Small intestine (tissue), 7 donors: ENCODE measurements at regions not wholly inside any gene's neighbourhood (a gene's known extent, or its start where the extent isn't known, plus 50 kb on each side); places are given as distances from the start of the nearest gene placed in this dataset.
"Not testable (repeated sequence)": the region's sequence is repeated elsewhere in the genome, so short reads cannot be mapped to it uniquely, and the experiment has no call there.

Source experiments
- DNase-seq, 2 donors: peaks; one replicate each; pipeline versions ENCODE4 v3.0.0 to v3.0.0-alpha.2; 2013
- FAIRE-seq: peaks from 2 replicates; lab custom pipeline; 2012; peaks lifted over from hg19 to GRCh38; lab: Jason Lieb, UNC
- H3K27ac ChIP-seq, 3 donors: one replicate each; pipeline ENCODE4 v1.5.1; 2013; ENCODE audit warnings: low read length in 2 of 3, mild to moderate bottlenecking in 2 of 3, control low read depth in 1 of 3, inconsistent platforms in 1 of 3, low read depth in 1 of 3, moderate library complexity in 1 of 3
- H3K27me3 ChIP-seq, 3 donors: one replicate each; pipeline ENCODE4 v1.6.1; 2013; ENCODE audit warnings: low read length in 3 of 3, inconsistent platforms in 1 of 3; ENCODE audit not compliant: control insufficient read depth in 3 of 3, insufficient read depth in 3 of 3
- H3K36me3 ChIP-seq, 3 donors: one replicate each; pipeline ENCODE4 v1.6.1; 2013; ENCODE audit warnings: low read length in 3 of 3, inconsistent platforms in 1 of 3, low read depth in 1 of 3, mild to moderate bottlenecking in 1 of 3, moderate library complexity in 1 of 3; ENCODE audit not compliant: control insufficient read depth in 3 of 3, insufficient read depth in 2 of 3
- H3K4me1 ChIP-seq, 3 donors: one replicate each; pipeline ENCODE4 v1.6.1; 2013; ENCODE audit warnings: low read length in 2 of 3, inconsistent platforms in 1 of 3, low read depth in 1 of 3, mild to moderate bottlenecking in 1 of 3, moderate library complexity in 1 of 3; ENCODE audit not compliant: control insufficient read depth in 3 of 3, insufficient read depth in 2 of 3
- H3K4me3 ChIP-seq, 3 donors: one replicate each; pipeline ENCODE4 v1.5.1; 2013; ENCODE audit warnings: low read length in 3 of 3, control low read depth in 1 of 3, inconsistent platforms in 1 of 3, low read depth in 1 of 3, mild to moderate bottlenecking in 1 of 3, moderate library complexity in 1 of 3
- H3K9me3 ChIP-seq, 2 donors: one replicate each; pipeline ENCODE4 v1.6.1; 2013; ENCODE audit warnings: low read depth in 1 of 2, low read length in 1 of 2; ENCODE audit not compliant: control insufficient read depth in 2 of 2, insufficient read depth in 1 of 2
- WGBS, 3 donors: extraction: QIAGEN DNeasy Blood & Tissue Kit; methylation state at CpG; one replicate each; pipeline ENCODE4 v1.1.7; 2013; 5-methylcytosine and 5-hydroxymethylcytosine counted together
- donor health status: healthy with polysubstance abuse.
- donor health status: control.
- donor health status: control.
- donor health status: Bipolar disorder and iron deficiency.
- donor health status: healthy.

DNA sequence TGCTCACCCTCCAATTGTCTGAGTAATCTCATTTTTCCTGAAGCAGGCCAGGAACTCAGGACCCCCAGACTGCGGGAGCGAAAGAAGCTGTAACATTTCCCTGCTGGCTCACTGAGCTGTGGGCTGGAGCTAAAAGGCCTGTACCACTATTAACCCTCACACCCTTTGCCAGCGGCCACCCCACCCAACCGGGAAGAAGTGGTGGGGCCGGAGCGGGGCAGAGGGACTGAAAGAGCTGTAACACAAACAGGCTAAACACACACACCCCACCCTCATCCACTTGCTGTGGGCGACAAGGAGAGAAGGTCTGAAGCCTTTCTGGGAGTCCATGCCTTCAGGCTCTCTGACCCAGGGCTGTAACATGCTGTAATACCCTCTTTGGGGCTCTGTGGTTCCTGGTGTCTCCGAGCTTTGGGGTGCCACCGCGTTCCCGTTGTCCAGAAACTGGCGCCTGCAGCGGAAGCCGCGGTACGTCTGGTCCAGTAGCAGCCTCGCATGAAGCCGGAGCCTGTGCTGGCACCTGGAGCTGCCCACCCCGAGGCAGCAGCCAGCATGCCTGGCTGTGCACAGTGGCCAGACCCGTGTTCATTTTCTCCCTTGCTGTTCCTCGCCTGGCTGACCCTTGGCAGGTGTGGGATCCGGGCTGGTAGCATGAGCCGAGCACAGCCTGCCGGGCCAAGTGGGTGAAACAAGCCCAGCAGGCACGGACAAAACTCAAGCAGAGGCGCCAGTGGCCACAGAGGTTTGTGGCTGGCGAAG is 345.5 kb upstream of the MGAT4C start:
- no peaks in the 10 kb centered on the region for H3K9me3 ChIP-seq
- 91 to 93% (median 93%) methylated on average over 27 of the region's 27 CpGs for WGBS, 3 donors
- H3K27me3 ChIP-seq: no peaks in the 10 kb centered on the region
- H3K27ac ChIP-seq: no peak overlapping the region
- H3K4me1 ChIP-seq: no peaks in the 10 kb centered on the region
- no peak overlapping the region for H3K4me3 ChIP-seq
- DNase-seq: no peak
- no peak for FAIRE-seq
- no peaks in the 10 kb centered on the region for H3K36me3 ChIP-seq

DNA sequence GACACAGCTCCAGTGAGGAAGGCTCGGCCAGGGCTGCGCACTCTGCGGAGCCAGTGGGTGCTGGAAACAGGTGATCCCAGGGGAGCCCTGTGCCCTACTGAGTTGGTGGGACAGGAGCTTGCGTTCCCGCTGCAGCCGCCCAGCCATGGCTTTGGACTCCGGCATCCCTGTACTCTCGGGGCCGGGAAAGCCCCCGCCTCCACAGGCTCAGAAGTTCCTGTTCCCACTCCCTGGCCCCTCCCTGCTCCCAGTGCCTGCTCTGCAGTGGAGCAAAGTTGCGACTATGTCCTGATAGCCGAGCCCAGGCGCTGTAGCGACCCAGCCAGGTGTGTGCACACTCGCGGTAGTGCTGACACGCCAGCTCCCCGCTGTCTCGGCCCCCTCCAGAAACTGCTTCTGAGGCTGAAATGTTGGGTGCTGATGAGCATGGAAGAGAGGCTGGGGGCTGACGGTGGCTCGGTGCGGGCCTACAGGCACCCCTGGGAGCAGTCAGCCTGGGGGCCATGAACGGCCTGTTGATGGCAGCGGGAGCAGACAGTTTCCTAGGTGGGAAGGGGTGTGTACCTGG is 344.6 kb upstream of the MGAT4C start:
- no peaks in the 10 kb centered on the region for H3K36me3 ChIP-seq
- WGBS, 3 donors: 94 to 96% (median 95%) methylated on average over 24 of the region's 24 CpGs
- H3K27me3 ChIP-seq: no peaks in the 10 kb centered on the region
- no peak overlapping the region for H3K4me3 ChIP-seq
- no peak for FAIRE-seq
- H3K9me3 ChIP-seq: no peaks in the 10 kb centered on the region
- H3K27ac ChIP-seq: no peak overlapping the region
- DNase-seq: no peak
- no peaks in the 10 kb centered on the region for H3K4me1 ChIP-seq

DNA sequence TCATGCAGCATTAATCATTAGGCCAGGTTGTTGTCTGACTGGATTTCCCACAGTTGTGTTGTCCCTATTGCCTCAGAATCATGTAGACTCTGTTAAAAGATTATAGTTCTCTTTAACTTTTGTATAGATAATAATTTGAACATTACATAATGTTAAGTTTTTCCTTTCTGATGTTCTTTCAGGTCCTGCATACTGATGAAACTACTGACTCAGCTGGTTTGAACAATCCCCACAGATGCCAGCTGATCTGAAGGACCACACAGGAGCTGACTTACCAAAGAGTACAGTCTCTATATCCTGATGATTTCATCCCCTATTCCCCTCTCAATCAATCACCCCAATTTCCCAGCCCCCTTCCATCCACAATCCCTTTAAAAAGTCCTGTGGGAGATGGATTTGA is 341.2 kb upstream of the MGAT4C start:
- DNase-seq (no peak), FAIRE-seq (no peak)
- H3K4me3 ChIP-seq: no peak overlapping the region
- no peaks in the 10 kb centered on the region for H3K27me3 ChIP-seq
- no peaks in the 10 kb centered on the region for H3K36me3 ChIP-seq
- H3K9me3 ChIP-seq: no peaks in the 10 kb centered on the region
- no peaks in the 10 kb centered on the region for H3K4me1 ChIP-seq
- no peak overlapping the region for H3K27ac ChIP-seq

DNA sequence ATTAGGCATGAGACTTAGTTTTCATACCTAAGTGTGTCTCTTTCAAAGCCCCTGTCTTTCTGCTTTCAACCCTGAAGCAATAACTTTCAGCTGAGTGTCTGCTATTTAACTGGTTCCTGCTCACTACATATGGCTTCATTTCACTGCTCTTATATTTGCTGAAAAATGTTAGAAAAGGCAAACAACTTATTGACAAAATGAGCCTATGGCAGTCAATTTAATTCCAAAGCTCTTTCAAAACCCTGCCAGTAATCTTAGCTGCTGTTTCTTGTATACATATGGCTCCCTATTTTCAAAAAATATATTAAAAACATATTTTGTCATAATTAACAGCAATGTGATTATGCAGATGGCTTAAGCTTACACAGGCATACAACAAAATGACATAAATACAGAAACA is 334.1 kb upstream of the MGAT4C start:
- no peaks in the 10 kb centered on the region for H3K4me1 ChIP-seq
- H3K36me3 ChIP-seq: no peaks in the 10 kb centered on the region
- no peaks in the 10 kb centered on the region for H3K9me3 ChIP-seq
- H3K27me3 ChIP-seq: no peaks in the 10 kb centered on the region
- FAIRE-seq (no peak), DNase-seq (no peak)
- H3K27ac ChIP-seq: no peak overlapping the region
- no peak overlapping the region for H3K4me3 ChIP-seq

DNA sequence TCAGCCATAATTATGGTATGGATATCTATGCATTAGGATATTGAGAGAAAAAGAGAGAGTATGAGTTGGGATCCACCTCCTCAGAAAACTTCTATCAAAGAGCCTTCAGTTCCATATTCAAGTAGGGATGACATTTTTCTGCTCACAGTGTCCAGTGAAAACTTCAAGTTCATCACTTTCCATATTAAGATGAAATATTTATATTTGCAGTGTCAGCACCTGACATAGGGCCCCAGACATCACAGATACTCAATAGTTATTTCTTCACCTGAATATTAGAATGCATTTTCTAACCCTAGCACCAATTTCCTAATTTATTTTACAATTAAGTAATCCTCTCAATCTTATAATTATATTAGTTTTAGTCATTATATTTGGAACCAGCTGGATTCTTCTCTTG is 318.0 kb upstream of the MGAT4C start:
- Histone ChIP-seq H3K27me3 (no peaks in the 10 kb centered on the region), H3K36me3 (no peaks in the 10 kb centered on the region), H3K4me3 (no peak overlapping the region), H3K9me3 (no peaks in the 10 kb centered on the region), H3K27ac (no peak overlapping the region), H3K4me1 (no peaks in the 10 kb centered on the region)
- DNase-seq: no peak
- no peak for FAIRE-seq

DNA sequence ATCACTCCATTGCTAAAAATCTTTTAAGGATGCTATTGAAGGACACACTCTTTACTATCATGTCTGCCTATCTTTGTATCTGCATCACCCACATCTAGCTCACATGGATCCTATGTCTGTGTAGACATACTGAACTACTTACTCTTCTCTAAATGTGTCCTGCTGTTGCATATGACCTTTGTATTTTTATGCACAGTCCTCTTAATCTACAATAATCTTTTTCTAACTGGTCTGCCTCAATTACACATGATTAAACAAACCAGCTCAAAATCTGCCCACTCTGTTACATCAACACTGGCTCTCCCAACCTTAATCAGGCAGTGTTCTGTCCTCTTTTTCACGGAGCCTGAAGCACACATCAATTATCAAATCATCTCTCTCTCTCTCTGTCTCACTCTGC is 316.3 kb upstream of the MGAT4C start:
- no peak for DNase-seq
- WGBS, 3 donors: 0 to 19% (median 18%) methylated on average over 1 of the region's 1 CpG
- Histone ChIP-seq H3K27ac (no peak overlapping the region), H3K9me3 (peaks cover 0 to 4% of the 10 kb centered on the region in 2 donors), H3K4me1 (no peaks in the 10 kb centered on the region), H3K27me3 (no peaks in the 10 kb centered on the region), H3K4me3 (no peak overlapping the region), H3K36me3 (no peaks in the 10 kb centered on the region)
- no peak for FAIRE-seq

DNA sequence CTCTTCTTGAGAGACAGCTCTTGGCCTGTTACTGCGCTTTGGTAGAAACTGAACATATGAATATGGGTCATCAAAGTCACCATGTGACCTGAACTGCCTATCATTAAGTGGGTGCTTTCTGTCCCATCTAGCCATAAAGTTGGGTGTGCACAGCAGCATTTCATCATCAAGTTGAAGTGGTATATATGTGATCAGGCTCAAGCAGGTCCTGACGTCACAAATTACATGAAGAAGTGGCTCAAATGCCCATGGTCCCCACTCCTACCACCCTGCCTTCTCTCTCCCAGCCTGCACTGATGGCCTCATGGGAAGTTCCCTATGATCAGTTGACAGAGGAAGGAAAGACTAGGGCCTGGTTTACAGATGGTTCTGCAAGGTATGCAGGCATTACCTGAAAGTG is 308.8 kb upstream of the MGAT4C start:
- H3K4me3 ChIP-seq: no peak overlapping the region
- H3K4me1 ChIP-seq: no peaks in the 10 kb centered on the region
- FAIRE-seq (no peak), DNase-seq (no peak)
- peaks cover 0 to 22% of the 10 kb centered on the region in 2 donors for H3K9me3 ChIP-seq
- 86 to 98% (median 96%) methylated on average over 2 of the region's 2 CpGs for WGBS, 3 donors
- H3K27me3 ChIP-seq: no peaks in the 10 kb centered on the region
- H3K27ac ChIP-seq: no peak overlapping the region
- no peaks in the 10 kb centered on the region for H3K36me3 ChIP-seq

DNA sequence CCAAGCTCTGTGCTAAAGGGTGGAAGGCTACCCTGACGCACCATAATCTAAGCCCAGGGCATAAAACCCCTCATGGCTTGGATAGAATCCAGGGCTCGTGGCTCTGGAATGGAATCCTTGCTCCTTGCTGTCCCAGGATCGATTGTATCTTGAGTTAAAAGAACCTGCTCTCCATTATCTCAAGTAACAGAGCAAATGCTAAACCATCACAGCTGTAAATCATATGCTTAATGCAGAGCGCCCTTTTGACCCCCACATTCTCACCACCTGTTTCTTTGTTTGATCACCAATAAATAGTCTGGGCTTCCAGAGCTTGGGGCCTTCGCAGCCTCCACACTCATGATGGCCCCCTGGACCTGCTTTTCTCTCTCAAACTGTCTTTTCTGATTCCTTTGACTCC is 299.3 kb upstream of the MGAT4C start:
- H3K36me3 ChIP-seq, H3K9me3 ChIP-seq, H3K4me1 ChIP-seq, H3K27me3 ChIP-seq, H3K4me3 ChIP-seq, FAIRE-seq, H3K27ac ChIP-seq: not testable (repeated sequence)
- DNase-seq: peak in 1 of 2 donors; percentile 13
- 13 to 26% (median 17%) methylated on average over 5 of the region's 5 CpGs for WGBS, 3 donors

DNA sequence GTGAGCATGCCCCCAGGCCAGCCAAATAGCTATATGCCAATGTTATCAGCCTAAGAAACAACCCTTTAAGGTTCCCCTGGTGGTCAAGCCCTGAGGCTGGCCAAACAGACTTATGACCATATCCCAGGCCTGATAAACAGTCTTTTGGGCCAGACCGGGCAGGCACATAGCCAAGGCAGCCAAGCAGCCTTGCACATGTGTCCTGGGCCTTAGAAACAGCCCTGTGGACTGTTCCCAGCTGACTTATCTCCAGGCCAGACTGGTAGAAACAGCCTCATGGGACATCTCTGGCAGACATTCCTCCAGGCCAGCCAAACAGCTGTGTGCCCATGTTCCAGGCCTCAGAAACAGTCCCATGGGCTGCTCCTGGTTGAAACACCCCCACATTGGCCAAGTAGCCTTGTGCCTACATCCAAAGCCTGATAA is 295.0 kb upstream of the MGAT4C start:
- DNase-seq: no peak
- no peak overlapping the region for H3K27ac ChIP-seq
- no peaks in the 10 kb centered on the region for H3K27me3 ChIP-seq
- FAIRE-seq: no peak
- H3K9me3 ChIP-seq: no peaks in the 10 kb centered on the region
- no peak overlapping the region for H3K4me3 ChIP-seq
- H3K4me1 ChIP-seq: no peaks in the 10 kb centered on the region
- WGBS, 3 donors: 68 to 75% (median 74%) methylated on average over 1 of the region's 1 CpG
- H3K36me3 ChIP-seq: no peaks in the 10 kb centered on the region
